H9 (cell line): ENCODE measurements at regions not wholly inside any gene's neighbourhood (a gene's known extent, or its start where the extent isn't known, plus 50 kb on each side); places are given as distances from the start of the nearest gene placed in this dataset.

Source experiments
- DNase-seq: peaks from one replicate; pipeline ENCODE4 v3.0.0-alpha.2; 2017
- H2AFZ ChIP-seq: one replicate; pipeline ENCODE4 v1.6.1; 2013; ENCODE audit warnings: mild to moderate bottlenecking, low read length, control low read depth, moderate library complexity
- H2AK5ac ChIP-seq: 2 replicates; pipeline ENCODE4 v1.6.1; 2013; ENCODE audit warnings: low read length, control low read depth, mixed read lengths; ENCODE audit not compliant: insufficient read length
- H2BK120ac ChIP-seq: one replicate; pipeline ENCODE4 v1.6.1; 2013; ENCODE audit warnings: low read depth, mild to moderate bottlenecking, low read length, control low read depth, inconsistent platforms; ENCODE audit not compliant: poor library complexity, severe bottlenecking
- H2BK12ac ChIP-seq: 2 replicates; pipeline ENCODE4 v1.6.1; 2013; ENCODE audit warnings: low read length, control low read depth, mixed read lengths, low read depth; ENCODE audit not compliant: insufficient read length
- H2BK15ac ChIP-seq: 2 replicates; pipeline ENCODE4 v1.6.1; 2013; ENCODE audit warnings: low read depth, low read length, control low read depth
- H2BK20ac ChIP-seq: one replicate; pipeline ENCODE4 v1.6.1; 2013; ENCODE audit warnings: low read depth, mild to moderate bottlenecking, low read length, control low read depth, inconsistent platforms; ENCODE audit not compliant: poor library complexity, severe bottlenecking
- H2BK5ac ChIP-seq: 2 replicates; pipeline ENCODE4 v1.6.1; 2013; ENCODE audit warnings: low read length, control low read depth, mixed read lengths; ENCODE audit not compliant: insufficient read length
- H3K14ac ChIP-seq: 2 replicates; pipeline ENCODE4 v1.6.1; 2013; ENCODE audit warnings: low read length, control low read depth; ENCODE audit not compliant: insufficient read depth
- H3K18ac ChIP-seq: 2 replicates; pipeline ENCODE4 v1.6.1; 2013; ENCODE audit warnings: low read depth, mild to moderate bottlenecking, mixed read lengths, low read length, control low read depth; ENCODE audit not compliant: insufficient read length
- H3K23ac ChIP-seq: 2 replicates; pipeline ENCODE4 v1.6.1; 2013; ENCODE audit warnings: low read length, control low read depth, mixed read lengths, low read depth; ENCODE audit not compliant: insufficient read length
- H3K23me2 ChIP-seq: 2 replicates; pipeline ENCODE4 v1.6.1; 2013; ENCODE audit warnings: low read depth, mild to moderate bottlenecking, mixed read lengths, low read length, control low read depth; ENCODE audit not compliant: insufficient read length, poor library complexity, severe bottlenecking
- H3K27ac ChIP-seq: 2 replicates; pipeline ENCODE4 v1.5.1; 2013; ENCODE audit warnings: low read length, control low read depth, mixed read lengths, low read depth; ENCODE audit not compliant: insufficient read length
- H3K27me3 ChIP-seq: 2 replicates; pipeline ENCODE4 v1.6.1; 2013; ENCODE audit warnings: low read length, control low read depth, inconsistent platforms; ENCODE audit not compliant: insufficient read depth
- H3K4ac ChIP-seq: 2 replicates; pipeline ENCODE4 v1.6.1; 2013; ENCODE audit warnings: low read depth, mild to moderate bottlenecking, control low read depth, inconsistent platforms, low read length, moderate library complexity
- H3K4me1 ChIP-seq: 2 replicates; pipeline ENCODE4 v1.6.1; 2013; ENCODE audit warnings: low read length, control low read depth, inconsistent platforms; ENCODE audit not compliant: insufficient read depth
- H3K4me2 ChIP-seq: 2 replicates; pipeline ENCODE4 v1.6.1; 2013; ENCODE audit warnings: low read length, control low read depth, mixed read lengths; ENCODE audit not compliant: insufficient read length, insufficient read depth
- H3K56ac ChIP-seq: 2 replicates; pipeline ENCODE4 v1.6.1; 2013; ENCODE audit warnings: low read depth, mild to moderate bottlenecking, mixed read lengths, low read length, control low read depth; ENCODE audit not compliant: insufficient read length
- H3K79me1 ChIP-seq: 2 replicates; pipeline ENCODE4 v1.6.1; 2013; ENCODE audit warnings: low read depth, mild to moderate bottlenecking, moderate library complexity, low read length, control low read depth, inconsistent platforms; ENCODE audit not compliant: insufficient read depth, poor library complexity, severe bottlenecking
- H3K79me2 ChIP-seq: 2 replicates; pipeline ENCODE4 v1.6.1; 2013; ENCODE audit warnings: low read length, control low read depth, inconsistent platforms; ENCODE audit not compliant: insufficient read depth
- H3K9ac ChIP-seq: 2 replicates; pipeline ENCODE4 v1.6.1; 2013; ENCODE audit warnings: low read length, control low read depth, mixed read lengths; ENCODE audit not compliant: insufficient read length; ENCODE audit errors: extremely low read depth
- H3K9me3 ChIP-seq: one replicate; pipeline ENCODE4 v1.6.1; 2013; ENCODE audit warnings: low read depth, low read length, inconsistent platforms; ENCODE audit not compliant: control insufficient read depth
- H3T11ph ChIP-seq: one replicate; pipeline ENCODE4 v1.6.1; 2013; ENCODE audit warnings: mild to moderate bottlenecking, low read length, control low read depth, inconsistent platforms
- H4K20me1 ChIP-seq: one replicate; pipeline ENCODE4 v1.6.1; 2013; ENCODE audit not compliant: control insufficient read depth, insufficient read length, insufficient read depth
- H4K5ac ChIP-seq: 2 replicates; pipeline ENCODE4 v1.6.1; 2013; ENCODE audit warnings: low read depth, mild to moderate bottlenecking, mixed read lengths, low read length, control low read depth; ENCODE audit not compliant: insufficient read length
- H4K8ac ChIP-seq: replicated peaks from 2 replicates; pipeline ENCODE4 v1.6.1; 2013; ENCODE audit warnings: low read length, control low read depth, mixed read lengths, low read depth; ENCODE audit not compliant: insufficient read length
- H4K91ac ChIP-seq: 2 replicates; pipeline ENCODE4 v1.6.1; 2013; ENCODE audit warnings: low read depth, mild to moderate bottlenecking, moderate library complexity, mixed read lengths, low read length, control low read depth; ENCODE audit not compliant: insufficient read length
- H3K27ac Mint-ChIP-seq, 3 experiments: 2 replicates in 2 of 3; 3 replicates in 1 of 3; pipeline ENCODE4 v1.8.0; 2020 to 2021; ENCODE audit warnings: mixed read lengths in 3 of 3, mild to moderate bottlenecking in 1 of 3, moderate library complexity in 1 of 3
- H3K27me3 Mint-ChIP-seq: 2 replicates; pipeline ENCODE4 v1.8.0; 2021; ENCODE audit warnings: low read depth, mild to moderate bottlenecking, moderate library complexity, mixed read lengths
- H3K36me3 Mint-ChIP-seq, 3 experiments: 2 replicates in 2 of 3; 3 replicates in 1 of 3; pipeline ENCODE4 v1.8.0; 2020 to 2021; ENCODE audit warnings: low read depth in 3 of 3, mixed read lengths in 3 of 3; ENCODE audit not compliant: insufficient read depth in 1 of 3
- H3K4me1 Mint-ChIP-seq, 2 experiments: 2 replicates each; pipeline ENCODE4 v1.8.0; 2020; ENCODE audit warnings: mixed read lengths in 2 of 2
- H3K4me3 Mint-ChIP-seq, 2 experiments: 2 replicates in 1 of 2; 3 replicates in 1 of 2; pipeline ENCODE4 v1.8.0; 2020 to 2021; ENCODE audit warnings: mild to moderate bottlenecking in 2 of 2, mixed read lengths in 2 of 2, moderate library complexity in 1 of 2
- H3K9me3 Mint-ChIP-seq, 2 experiments: 2 replicates in 1 of 2; 3 replicates in 1 of 2; pipeline ENCODE4 v1.8.0; 2020; ENCODE audit warnings: mild to moderate bottlenecking in 2 of 2, mixed read lengths in 2 of 2, moderate library complexity in 1 of 2
- WGBS: extraction: QIAGEN DNeasy Blood & Tissue Kit; methylation state at CpG from one replicate; pipeline ENCODE4 v1.1.7; 2013; ENCODE audit warnings: missing lambda C conversion rate, low lambda C conversion rate, mixed read lengths; ENCODE audit not compliant: insufficient read length; ENCODE audit errors: extremely low coverage; 5-methylcytosine and 5-hydroxymethylcytosine counted together
- TF ChIP-seq, protein P1 (sequence below): fragments of 200-600 bp; sonication (generic); conservative IDR thresholded peaks from 3 replicates; pipeline ENCODE4 v1.8.0; 2021; ENCODE audit warnings: antibody characterized with exemption, mild to moderate bottlenecking

- Histone ChIP-seq H3K23ac (no peak overlapping the region), H2BK120ac (no peak overlapping the region), H4K8ac (no peak overlapping the region), H4K5ac (no peak overlapping the region), H2BK15ac (no peak overlapping the region), H2BK12ac (no peak overlapping the region), H3K23me2 (no peaks in the 10 kb centered on the region), H3K56ac (no peak overlapping the region), H3K4me1 (no peaks in the 10 kb centered on the region), H2AK5ac (no peak overlapping the region), H2AFZ (no peak overlapping the region), H3K18ac (no peak overlapping the region), H3K79me2 (no peaks in the 10 kb centered on the region), H3K9me3 (no peaks in the 10 kb centered on the region), H4K91ac (no peak overlapping the region), H3K9ac (no peak overlapping the region), H4K20me1 (no peaks in the 10 kb centered on the region), H2BK5ac (no peak overlapping the region), H3K27ac (no peak overlapping the region), H3T11ph (no peak overlapping the region), H3K4me2 (no peak overlapping the region), H3K14ac (no peak overlapping the region), H3K27me3 (no peaks in the 10 kb centered on the region), H3K79me1 (no peaks in the 10 kb centered on the region), H2BK20ac (no peak overlapping the region), H3K4ac (no peak overlapping the region)
- TF ChIP-seq, protein P1, sequence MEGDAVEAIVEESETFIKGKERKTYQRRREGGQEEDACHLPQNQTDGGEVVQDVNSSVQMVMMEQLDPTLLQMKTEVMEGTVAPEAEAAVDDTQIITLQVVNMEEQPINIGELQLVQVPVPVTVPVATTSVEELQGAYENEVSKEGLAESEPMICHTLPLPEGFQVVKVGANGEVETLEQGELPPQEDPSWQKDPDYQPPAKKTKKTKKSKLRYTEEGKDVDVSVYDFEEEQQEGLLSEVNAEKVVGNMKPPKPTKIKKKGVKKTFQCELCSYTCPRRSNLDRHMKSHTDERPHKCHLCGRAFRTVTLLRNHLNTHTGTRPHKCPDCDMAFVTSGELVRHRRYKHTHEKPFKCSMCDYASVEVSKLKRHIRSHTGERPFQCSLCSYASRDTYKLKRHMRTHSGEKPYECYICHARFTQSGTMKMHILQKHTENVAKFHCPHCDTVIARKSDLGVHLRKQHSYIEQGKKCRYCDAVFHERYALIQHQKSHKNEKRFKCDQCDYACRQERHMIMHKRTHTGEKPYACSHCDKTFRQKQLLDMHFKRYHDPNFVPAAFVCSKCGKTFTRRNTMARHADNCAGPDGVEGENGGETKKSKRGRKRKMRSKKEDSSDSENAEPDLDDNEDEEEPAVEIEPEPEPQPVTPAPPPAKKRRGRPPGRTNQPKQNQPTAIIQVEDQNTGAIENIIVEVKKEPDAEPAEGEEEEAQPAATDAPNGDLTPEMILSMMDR: no peak
- Mint-ChIP-seq H3K36me3 (peaks cover 11 to 22% (median 17%) of the 10 kb centered on the region in 3 experiments), H3K4me3 (no peak overlapping the region), H3K4me1 (peaks cover 6 to 8% of the 10 kb centered on the region in 2 experiments; a peak in 3 of 4 replicates), H3K27ac (no peak overlapping the region), H3K27me3 (no peaks in the 10 kb centered on the region), H3K9me3 (peaks cover 10 to 11% of the 10 kb centered on the region in 2 experiments)
- no peak for DNase-seq
- WGBS: no CpG with 5 or more reads among the region's 6 CpGs
Observed at GRCh38 chr5:166377756-166378155, 1913.7 kb upstream of the WWC1 start.
